Psoas muscle (tissue), 7 donors: ENCODE measurements at regions not wholly inside any gene's neighbourhood (a gene's known extent, or its start where the extent isn't known, plus 50 kb on each side); places are given as distances from the start of the nearest gene placed in this dataset.

Experiments used
- ATAC-seq, 4 donors: fragments of 200-7000 bp; cut with Tn5 transposase; one replicate each; pipeline ENCODE4 v1.9.1; 2020; ENCODE audit warnings: moderate library complexity in 3 of 4, mild to moderate bottlenecking in 2 of 4
- DNase-seq, 2 donors: peaks; one replicate each; pipeline ENCODE4 v3.0.0-alpha.2; 2020
- H3K27ac ChIP-seq: fragments of 200-600 bp; one replicate; pipeline ENCODE4 v1.8.0; 2022
- H3K27me3 ChIP-seq, 3 donors: fragments of 200-600 bp in 1 of 3; one replicate each; pipeline versions ENCODE4 v1.6.1 to v1.8.0; 2013 to 2022; ENCODE audit warnings: low read length in 2 of 3, mild to moderate bottlenecking in 2 of 3, moderate library complexity in 1 of 3; ENCODE audit not compliant: insufficient read depth in 3 of 3
- H3K36me3 ChIP-seq, 2 donors: fragments of 200-600 bp in 1 of 2; one replicate each; pipeline versions ENCODE4 v1.6.1 to v1.8.0; 2013 to 2022; ENCODE audit warnings: low read depth in 1 of 2, mild to moderate bottlenecking in 1 of 2, moderate library complexity in 1 of 2; ENCODE audit not compliant: insufficient read depth in 1 of 2
- H3K4me1 ChIP-seq: fragments of 200-600 bp; one replicate; pipeline ENCODE4 v1.8.0; 2022
- H3K4me3 ChIP-seq: fragments of 200-600 bp; one replicate; pipeline ENCODE4 v1.8.0; 2022; ENCODE audit warnings: mild to moderate bottlenecking
- H3K9me3 ChIP-seq: fragments of 200-600 bp; one replicate; pipeline ENCODE4 v1.8.0; 2022
- WGBS, 3 donors: extraction: QIAGEN DNeasy Blood & Tissue Kit; methylation state at CpG; one replicate each; pipeline versions ENCODE4 v1.1.6 to v1.1.7; 2013; 5-methylcytosine and 5-hydroxymethylcytosine counted together
- intact Hi-C, 2 donors: fragments of 100-400 bp; cut with DNase I; formaldehyde crosslinking; loops; one replicate each; pipeline versions ENCODE4 v1.11.0 to v1.14.2; 2022
- TF ChIP-seq, protein P1 (sequence below): fragments of 200-600 bp; IDR thresholded peaks from one replicate; pipeline ENCODE4 v1.8.0; 2022; ENCODE audit warnings: antibody characterized with exemption
- donor health status: healthy with polysubstance abuse.
- donor health status: DM: no; HTN: no; CAD: no; lungs with moderate emphysema.
- donor health status: Bipolar disorder and iron deficiency.
- donor health status: healthy.
- donor health status: DM: yes; HTN: yes; CAD: no.
- donor health status: DM: no; HTN: no; CAD: no.
- donor health status: DM: yes; HTN: yes; CAD: no.

DNA sequence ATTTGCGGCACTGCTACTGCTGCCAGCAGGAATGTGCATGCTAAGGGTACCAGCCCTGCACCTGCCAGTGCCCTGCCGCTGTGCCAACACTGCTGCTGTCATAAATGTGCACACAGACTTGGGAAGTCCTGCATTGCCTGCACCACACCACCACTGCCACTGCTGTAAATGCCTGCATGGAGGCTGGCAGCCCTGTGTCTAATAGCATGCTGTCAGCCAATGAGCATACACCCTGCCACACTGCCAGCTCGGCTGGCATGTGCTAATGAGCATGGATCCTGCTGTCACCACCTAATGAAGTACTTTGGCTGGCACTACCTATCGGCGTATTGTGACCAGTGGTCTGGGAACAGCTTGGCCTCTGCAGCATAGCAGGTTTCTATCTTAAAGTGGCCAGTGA is 981.8 kb upstream of the GBE1 start:
- Histone ChIP-seq H3K4me1 (no peaks in the 10 kb centered on the region), H3K36me3 (no peaks in the 10 kb centered on the region), H3K27me3 (no peaks in the 10 kb centered on the region), H3K9me3 (no peaks in the 10 kb centered on the region), H3K4me3 (no peak overlapping the region), H3K27ac (no peak overlapping the region)
- TF ChIP-seq, protein P1, sequence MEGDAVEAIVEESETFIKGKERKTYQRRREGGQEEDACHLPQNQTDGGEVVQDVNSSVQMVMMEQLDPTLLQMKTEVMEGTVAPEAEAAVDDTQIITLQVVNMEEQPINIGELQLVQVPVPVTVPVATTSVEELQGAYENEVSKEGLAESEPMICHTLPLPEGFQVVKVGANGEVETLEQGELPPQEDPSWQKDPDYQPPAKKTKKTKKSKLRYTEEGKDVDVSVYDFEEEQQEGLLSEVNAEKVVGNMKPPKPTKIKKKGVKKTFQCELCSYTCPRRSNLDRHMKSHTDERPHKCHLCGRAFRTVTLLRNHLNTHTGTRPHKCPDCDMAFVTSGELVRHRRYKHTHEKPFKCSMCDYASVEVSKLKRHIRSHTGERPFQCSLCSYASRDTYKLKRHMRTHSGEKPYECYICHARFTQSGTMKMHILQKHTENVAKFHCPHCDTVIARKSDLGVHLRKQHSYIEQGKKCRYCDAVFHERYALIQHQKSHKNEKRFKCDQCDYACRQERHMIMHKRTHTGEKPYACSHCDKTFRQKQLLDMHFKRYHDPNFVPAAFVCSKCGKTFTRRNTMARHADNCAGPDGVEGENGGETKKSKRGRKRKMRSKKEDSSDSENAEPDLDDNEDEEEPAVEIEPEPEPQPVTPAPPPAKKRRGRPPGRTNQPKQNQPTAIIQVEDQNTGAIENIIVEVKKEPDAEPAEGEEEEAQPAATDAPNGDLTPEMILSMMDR = no peak
- no peak for ATAC-seq
- no peak for DNase-seq
- 31 to 50% (median 37%) methylated on average over 5 of the region's 5 CpGs for WGBS, 3 donors
- intact Hi-C loops = no loop called here

DNA sequence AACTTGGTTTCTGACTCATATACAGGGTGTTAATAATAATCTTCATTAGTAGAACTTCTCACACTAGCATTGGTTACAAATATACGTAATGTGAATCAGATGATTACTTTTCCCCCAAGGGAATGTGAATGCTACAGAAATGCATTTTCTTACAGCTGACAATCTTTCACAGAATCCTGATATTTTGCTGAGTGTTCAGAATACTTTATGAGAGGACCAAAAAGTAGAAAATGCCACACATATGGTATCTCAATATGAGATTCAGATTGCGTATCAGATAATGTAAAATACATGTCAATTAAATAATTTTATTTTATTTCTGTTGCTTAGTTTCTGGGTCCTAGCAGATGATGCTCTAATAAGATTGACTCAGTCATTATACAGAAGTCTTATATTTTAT is 979.9 kb upstream of the GBE1 start:
- Histone ChIP-seq H3K27me3 (no peaks in the 10 kb centered on the region), H3K4me1 (no peaks in the 10 kb centered on the region), H3K27ac (no peak overlapping the region), H3K4me3 (no peak overlapping the region), H3K36me3 (no peaks in the 10 kb centered on the region), H3K9me3 (no peaks in the 10 kb centered on the region)
- no peak for ATAC-seq
- TF ChIP-seq, protein P1 = no peak
- DNase-seq = no peak
- intact Hi-C loops = no loop called here
- 79 to 82% (median 80%) methylated on average over 2 of the region's 2 CpGs for WGBS, 3 donors

DNA sequence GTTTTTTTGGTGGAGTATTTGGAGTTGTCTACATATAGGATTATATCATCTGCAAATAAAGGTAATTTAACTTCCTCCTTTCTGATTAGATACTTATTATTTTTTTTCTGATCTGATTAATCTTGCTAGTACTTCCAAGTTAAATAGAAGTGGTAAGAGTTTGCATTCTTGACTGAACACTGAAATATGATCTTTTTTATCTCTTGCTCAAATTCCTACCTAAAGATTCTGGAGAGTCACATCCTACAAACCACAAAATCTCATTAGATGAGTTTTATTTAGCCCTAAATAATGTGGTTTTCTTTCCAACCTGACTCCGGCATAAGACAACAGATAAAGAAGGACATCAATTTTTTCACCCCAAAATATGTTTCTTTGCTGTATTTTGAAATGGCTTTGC is 977.9 kb upstream of the GBE1 start:
- Histone ChIP-seq H3K36me3 (no peaks in the 10 kb centered on the region), H3K27me3 (no peaks in the 10 kb centered on the region), H3K9me3 (no peaks in the 10 kb centered on the region), H3K4me1 (no peaks in the 10 kb centered on the region), H3K27ac (no peak overlapping the region), H3K4me3 (no peak overlapping the region)
- TF ChIP-seq, protein P1 = no peak
- intact Hi-C loops = no loop called here
- DNase-seq (no peak), ATAC-seq (no peak)
- WGBS, 3 donors = 81 to 88% (median 84%) methylated on average over 1 of the region's 1 CpG

DNA sequence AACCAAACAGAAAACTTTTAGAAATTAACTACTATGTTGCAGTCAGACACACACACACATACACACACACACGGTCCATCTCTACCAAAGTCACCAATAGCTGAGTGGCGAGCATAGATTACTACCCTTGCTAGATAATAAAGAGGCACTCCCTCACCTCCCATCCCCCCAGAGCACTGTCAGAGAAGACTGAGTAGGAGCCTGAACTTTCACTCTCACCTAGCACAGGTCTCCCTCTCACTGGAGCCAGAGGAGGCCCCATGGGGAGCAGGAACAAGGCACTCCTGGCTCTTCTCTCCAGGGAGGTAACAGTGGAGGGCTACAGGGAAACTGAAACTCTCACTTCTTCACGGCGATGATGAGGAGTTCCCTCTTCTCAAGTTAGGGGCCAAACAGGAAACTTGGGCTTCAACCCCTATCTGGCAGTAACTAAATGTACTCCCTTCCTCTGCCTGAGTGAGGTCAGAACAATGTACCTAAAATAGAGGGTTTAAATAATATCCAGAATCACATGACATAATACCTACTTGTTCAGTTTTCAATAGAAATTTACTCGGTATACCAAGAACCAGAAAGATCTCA is 975.3 kb upstream of the GBE1 start:
- no peak overlapping the region for H3K4me3 ChIP-seq
- H3K27ac ChIP-seq = no peak overlapping the region
- intact Hi-C loops = no loop called here
- H3K4me1 ChIP-seq = no peaks in the 10 kb centered on the region
- DNase-seq (no peak), ATAC-seq (no peak)
- TF ChIP-seq, protein P1 = no peak
- H3K9me3 ChIP-seq = no peaks in the 10 kb centered on the region
- H3K36me3 ChIP-seq = no peaks in the 10 kb centered on the region
- H3K27me3 ChIP-seq = no peaks in the 10 kb centered on the region
- 69 to 89% (median 78%) methylated on average over 5 of the region's 5 CpGs for WGBS, 3 donors
